ENCODE measurements at regions not wholly inside any gene's neighbourhood (a gene's known extent, or its start where the extent isn't known, plus 50 kb on each side); places are given as distances from the start of the nearest gene placed in this dataset.

DNA sequence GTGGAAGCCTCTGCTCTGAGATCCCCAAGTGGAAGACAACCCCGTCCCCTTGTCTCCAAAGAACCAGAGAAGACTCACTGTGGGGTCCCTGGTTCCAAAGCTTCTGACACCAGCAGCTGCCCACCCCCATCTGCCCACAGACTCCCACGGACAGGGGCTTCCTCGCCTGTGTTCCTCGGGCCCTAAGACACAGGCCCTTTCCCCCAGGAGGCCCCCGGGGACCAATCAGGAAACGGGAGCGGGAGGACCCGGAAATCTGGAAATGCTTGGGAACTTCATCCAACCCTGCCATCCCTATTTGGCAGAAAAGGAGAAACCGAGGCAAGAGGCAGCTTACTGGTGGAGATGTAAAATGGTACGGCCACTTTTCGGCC is 113.1 kb downstream of the NCOR2 start:
- TF ChIP-seq, protein P1, sequence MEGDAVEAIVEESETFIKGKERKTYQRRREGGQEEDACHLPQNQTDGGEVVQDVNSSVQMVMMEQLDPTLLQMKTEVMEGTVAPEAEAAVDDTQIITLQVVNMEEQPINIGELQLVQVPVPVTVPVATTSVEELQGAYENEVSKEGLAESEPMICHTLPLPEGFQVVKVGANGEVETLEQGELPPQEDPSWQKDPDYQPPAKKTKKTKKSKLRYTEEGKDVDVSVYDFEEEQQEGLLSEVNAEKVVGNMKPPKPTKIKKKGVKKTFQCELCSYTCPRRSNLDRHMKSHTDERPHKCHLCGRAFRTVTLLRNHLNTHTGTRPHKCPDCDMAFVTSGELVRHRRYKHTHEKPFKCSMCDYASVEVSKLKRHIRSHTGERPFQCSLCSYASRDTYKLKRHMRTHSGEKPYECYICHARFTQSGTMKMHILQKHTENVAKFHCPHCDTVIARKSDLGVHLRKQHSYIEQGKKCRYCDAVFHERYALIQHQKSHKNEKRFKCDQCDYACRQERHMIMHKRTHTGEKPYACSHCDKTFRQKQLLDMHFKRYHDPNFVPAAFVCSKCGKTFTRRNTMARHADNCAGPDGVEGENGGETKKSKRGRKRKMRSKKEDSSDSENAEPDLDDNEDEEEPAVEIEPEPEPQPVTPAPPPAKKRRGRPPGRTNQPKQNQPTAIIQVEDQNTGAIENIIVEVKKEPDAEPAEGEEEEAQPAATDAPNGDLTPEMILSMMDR (conservative IDR thresholded peaks at IDR 0.05; ENCODE audit: low read length): no peak
- no peak for TF ChIP-seq EZH2phosphoT487 (IDR thresholded peaks at IDR 0.05; ENCODE audit: borderline replicate concordance)

Data from Loucy (cell line).